Duodenal mucosa (tissue), 2 donors: ENCODE measurements at regions not wholly inside any gene's neighbourhood (a gene's known extent, or its start where the extent isn't known, plus 50 kb on each side); places are given as distances from the start of the nearest gene placed in this dataset.

Experiments used
- H3K27ac ChIP-seq: one replicate; pipeline ENCODE4 v1.7.0; 2013; ENCODE audit warnings: low read depth, low read length
- H3K27me3 ChIP-seq, 2 donors: one replicate each; pipeline ENCODE4 v1.7.0; 2013; ENCODE audit warnings: low read length in 2 of 2, control low read depth in 1 of 2; ENCODE audit not compliant: insufficient read depth in 2 of 2, control insufficient read depth in 1 of 2
- H3K36me3 ChIP-seq, 2 donors: one replicate each; pipeline ENCODE4 v1.7.0; 2013; ENCODE audit warnings: low read length in 2 of 2, control low read depth in 1 of 2; ENCODE audit not compliant: insufficient read depth in 2 of 2, control insufficient read depth in 1 of 2
- H3K4me1 ChIP-seq, 2 donors: one replicate each; pipeline ENCODE4 v1.7.0; 2013; ENCODE audit warnings: low read length in 2 of 2, control low read depth in 1 of 2; ENCODE audit not compliant: insufficient read depth in 2 of 2, control insufficient read depth in 1 of 2
- H3K4me3 ChIP-seq, 2 donors: one replicate each; pipeline ENCODE4 v1.7.0; 2013; ENCODE audit warnings: low read length in 2 of 2, low read depth in 1 of 2
- H3K9ac ChIP-seq, 2 donors: one replicate each; pipeline ENCODE4 v1.7.0; 2013; ENCODE audit warnings: low read length in 2 of 2, low read depth in 1 of 2
- H3K9me3 ChIP-seq, 2 donors: one replicate each; pipeline ENCODE4 v1.7.0; 2013; ENCODE audit warnings: low read length in 2 of 2, control low read depth in 1 of 2; ENCODE audit not compliant: control insufficient read depth in 1 of 2

DNA sequence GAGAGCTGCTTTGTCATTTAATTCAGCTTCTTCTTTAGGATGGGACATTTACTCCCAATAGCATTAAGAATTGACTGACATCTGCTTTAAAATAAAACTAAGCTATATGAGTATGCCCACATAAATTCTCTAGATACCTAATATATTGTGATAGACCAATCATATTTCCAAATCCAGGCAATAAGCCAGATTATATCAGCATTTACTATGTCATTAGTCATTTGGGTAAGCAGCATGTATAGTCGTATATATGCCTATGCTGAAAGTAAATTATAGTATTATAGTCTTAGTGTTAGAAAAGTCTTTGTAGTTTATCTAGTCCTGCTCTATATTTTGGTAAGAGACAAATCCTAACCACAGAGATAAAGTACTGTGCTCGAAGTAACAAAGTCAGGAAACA is 958.1 kb downstream of the KCNJ2 start:
- H3K27ac ChIP-seq, result no peak overlapping the region

GRCh38 chr17:71142333-71142732 is 973.0 kb downstream of the KCNJ2 start:
- no peak overlapping the region for H3K4me3 ChIP-seq
- H3K4me1 ChIP-seq, result no peaks in the 10 kb centered on the region
- no peak overlapping the region for H3K27ac ChIP-seq
- no peaks in the 10 kb centered on the region for H3K27me3 ChIP-seq
- H3K9ac ChIP-seq, result no peak overlapping the region
- H3K36me3 ChIP-seq, result no peaks in the 10 kb centered on the region
- no peaks in the 10 kb centered on the region for H3K9me3 ChIP-seq

More for the DNA sequence above, 958.1 kb downstream of the KCNJ2 start:
- no peak overlapping the region for H3K4me3 ChIP-seq
- no peaks in the 10 kb centered on the region for H3K27me3 ChIP-seq
- no peak overlapping the region for H3K9ac ChIP-seq
- H3K4me1 ChIP-seq, result no peaks in the 10 kb centered on the region
- H3K36me3 ChIP-seq, result no peaks in the 10 kb centered on the region
- no peaks in the 10 kb centered on the region for H3K9me3 ChIP-seq

- Histone ChIP-seq H3K4me3 (no peak overlapping the region), H3K36me3 (no peaks in the 10 kb centered on the region), H3K27me3 (no peaks in the 10 kb centered on the region), H3K9ac (no peak overlapping the region), H3K4me1 (no peaks in the 10 kb centered on the region), H3K27ac (no peak overlapping the region), H3K9me3 (no peaks in the 10 kb centered on the region)
Measured at GRCh38 chr17:71145486-71145885, 975.3 kb upstream of the SOX9 start.

- Histone ChIP-seq H3K9ac (no peak overlapping the region), H3K9me3 (no peaks in the 10 kb centered on the region), H3K4me3 (no peak overlapping the region), H3K4me1 (no peaks in the 10 kb centered on the region), H3K36me3 (no peaks in the 10 kb centered on the region), H3K27me3 (no peaks in the 10 kb centered on the region), H3K27ac (no peak overlapping the region)
Measured at GRCh38 chr17:71147906-71148305, 972.9 kb upstream of the SOX9 start.

- Histone ChIP-seq H3K4me1 (no peaks in the 10 kb centered on the region), H3K9me3 (no peaks in the 10 kb centered on the region), H3K27ac (no peak overlapping the region), H3K4me3 (no peak overlapping the region), H3K36me3 (no peaks in the 10 kb centered on the region), H3K27me3 (no peaks in the 10 kb centered on the region), H3K9ac (no peak overlapping the region)
Measured at GRCh38 chr17:71149607-71150006, 971.2 kb upstream of the SOX9 start.

GRCh38 chr17:71157297-71157696 is 963.5 kb upstream of the SOX9 start:
- Histone ChIP-seq H3K27ac (no peak overlapping the region), H3K27me3 (no peaks in the 10 kb centered on the region), H3K9ac (no peak overlapping the region), H3K36me3 (no peaks in the 10 kb centered on the region), H3K9me3 (no peaks in the 10 kb centered on the region), H3K4me1 (no peaks in the 10 kb centered on the region), H3K4me3 (no peak overlapping the region)

GRCh38 chr17:71158437-71158836 is 962.4 kb upstream of the SOX9 start:
- H3K4me1 ChIP-seq, result no peaks in the 10 kb centered on the region
- H3K27me3 ChIP-seq, result no peaks in the 10 kb centered on the region
- no peaks in the 10 kb centered on the region for H3K36me3 ChIP-seq
- no peak overlapping the region for H3K27ac ChIP-seq
- no peaks in the 10 kb centered on the region for H3K9me3 ChIP-seq
- H3K4me3 ChIP-seq, result no peak overlapping the region
- no peak overlapping the region for H3K9ac ChIP-seq

DNA sequence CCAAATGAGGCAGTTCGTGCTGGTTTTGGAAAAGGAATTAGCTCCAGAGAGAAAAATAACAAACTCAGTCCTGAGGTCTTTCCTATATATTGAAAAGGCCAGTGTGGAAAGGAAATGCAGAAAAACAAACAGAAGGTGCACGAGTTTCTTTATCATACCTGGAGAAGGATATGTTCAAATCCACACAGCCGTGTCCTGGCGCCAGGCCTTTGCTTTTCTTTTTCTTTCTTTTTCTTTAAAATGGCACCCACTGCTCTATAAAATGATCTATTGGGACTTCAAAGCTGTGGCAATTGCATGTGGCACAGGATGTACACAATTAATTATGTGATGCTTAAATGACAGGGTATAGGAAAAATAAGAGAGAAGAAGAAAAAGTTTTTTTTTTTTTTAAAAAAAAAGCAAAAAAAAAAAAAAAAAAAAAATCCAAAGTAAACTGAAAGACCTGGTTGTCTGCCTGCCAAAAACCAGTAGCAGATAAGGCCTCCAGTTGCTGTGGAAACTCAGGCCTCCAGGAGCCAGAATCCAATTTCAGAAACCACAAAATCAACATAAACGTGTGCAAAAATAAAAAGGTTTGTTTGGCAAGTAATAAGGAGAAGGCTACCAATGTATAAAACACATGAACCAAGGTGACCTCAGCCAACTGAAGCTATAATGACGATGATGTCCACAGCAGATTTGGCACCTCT is 957.6 kb upstream of the SOX9 start:
- Histone ChIP-seq H3K9ac (no peak overlapping the region), H3K4me3 (no peak overlapping the region), H3K9me3 (no peaks in the 10 kb centered on the region), H3K36me3 (no peaks in the 10 kb centered on the region), H3K27ac (no peak overlapping the region), H3K4me1 (no peaks in the 10 kb centered on the region), H3K27me3 (no peaks in the 10 kb centered on the region)

DNA sequence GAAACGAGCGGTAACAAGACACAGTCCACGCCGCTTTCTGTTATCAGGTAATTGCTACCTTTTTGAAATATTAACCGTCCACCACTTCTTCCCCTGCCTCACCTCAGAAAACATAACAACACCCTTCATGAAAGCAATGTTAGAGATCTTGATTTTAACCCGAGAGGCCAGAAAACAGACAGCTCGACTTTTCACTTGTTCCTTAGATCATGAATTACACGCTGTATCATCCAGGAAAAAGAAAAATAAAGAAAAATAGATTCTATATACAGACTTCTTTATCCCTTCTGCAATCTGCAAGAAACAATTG is 957.1 kb upstream of the SOX9 start:
- Histone ChIP-seq H3K4me1 (no peaks in the 10 kb centered on the region), H3K4me3 (no peak overlapping the region), H3K27ac (no peak overlapping the region), H3K27me3 (no peaks in the 10 kb centered on the region), H3K9me3 (no peaks in the 10 kb centered on the region), H3K9ac (no peak overlapping the region), H3K36me3 (no peaks in the 10 kb centered on the region)

- H3K9me3 ChIP-seq, result no peaks in the 10 kb centered on the region
- no peaks in the 10 kb centered on the region for H3K4me1 ChIP-seq
- no peak overlapping the region for H3K9ac ChIP-seq
- H3K27ac ChIP-seq, result no peak overlapping the region
- no peak overlapping the region for H3K4me3 ChIP-seq
- no peaks in the 10 kb centered on the region for H3K27me3 ChIP-seq
- H3K36me3 ChIP-seq, result no peaks in the 10 kb centered on the region
Measured at GRCh38 chr17:71164561-71164960, 956.3 kb upstream of the SOX9 start.

DNA sequence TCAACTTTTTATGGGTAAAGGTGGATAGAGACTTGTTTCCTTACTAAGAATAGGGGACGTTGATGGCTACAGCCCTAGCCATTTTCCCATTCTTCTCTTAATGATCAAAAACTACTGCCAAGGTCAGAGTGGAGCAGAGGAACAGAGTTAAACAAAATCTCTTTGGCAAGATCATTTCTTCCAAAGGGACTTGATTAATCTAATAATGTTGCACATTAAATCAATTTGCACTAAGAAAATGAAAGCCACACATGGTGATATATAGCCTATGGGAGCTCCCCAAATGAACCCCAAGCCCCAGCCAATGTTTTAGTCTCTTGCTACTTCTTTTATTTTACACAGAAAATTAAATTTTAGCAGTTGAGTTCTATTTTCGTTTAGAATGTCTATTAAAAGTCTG is 954.5 kb upstream of the SOX9 start:
- Histone ChIP-seq H3K9me3 (no peaks in the 10 kb centered on the region), H3K36me3 (no peaks in the 10 kb centered on the region), H3K9ac (no peak overlapping the region), H3K4me3 (no peak overlapping the region), H3K27ac (no peak overlapping the region), H3K4me1 (no peaks in the 10 kb centered on the region), H3K27me3 (no peaks in the 10 kb centered on the region)
